Muscle layer of colon (tissue), 2 donors: ENCODE measurements at regions not wholly inside any gene's neighbourhood (a gene's known extent, or its start where the extent isn't known, plus 50 kb on each side); places are given as distances from the start of the nearest gene placed in this dataset.

Experiments used
- H3K27ac ChIP-seq: one replicate; pipeline ENCODE4 v1.7.0; 2013; ENCODE audit warnings: low read depth, mild to moderate bottlenecking, low read length, moderate library complexity
- H3K27me3 ChIP-seq, 2 donors: one replicate each; pipeline ENCODE4 v1.7.0; 2013; ENCODE audit warnings: low read length in 2 of 2, mild to moderate bottlenecking in 2 of 2; ENCODE audit not compliant: insufficient read depth in 2 of 2, control insufficient read depth in 1 of 2
- H3K36me3 ChIP-seq: one replicate; pipeline ENCODE4 v1.7.0; 2013; ENCODE audit warnings: mild to moderate bottlenecking, low read length; ENCODE audit not compliant: insufficient read depth
- H3K4me1 ChIP-seq: one replicate; pipeline ENCODE4 v1.7.0; 2013; ENCODE audit warnings: mild to moderate bottlenecking, low read length; ENCODE audit not compliant: insufficient read depth
- H3K4me3 ChIP-seq, 2 donors: one replicate each; pipeline ENCODE4 v1.7.0; 2013; ENCODE audit warnings: low read length in 2 of 2, low read depth in 1 of 2, mild to moderate bottlenecking in 1 of 2, moderate library complexity in 1 of 2
- H3K9ac ChIP-seq: one replicate; pipeline ENCODE4 v1.7.0; 2013; ENCODE audit warnings: low read length
- H3K9me3 ChIP-seq: one replicate; pipeline ENCODE4 v1.7.0; 2013; ENCODE audit warnings: mild to moderate bottlenecking, low read length
- donor health status: abdominal sarcoma.
- donor health status: Adenocarcinoma of cecum.

DNA sequence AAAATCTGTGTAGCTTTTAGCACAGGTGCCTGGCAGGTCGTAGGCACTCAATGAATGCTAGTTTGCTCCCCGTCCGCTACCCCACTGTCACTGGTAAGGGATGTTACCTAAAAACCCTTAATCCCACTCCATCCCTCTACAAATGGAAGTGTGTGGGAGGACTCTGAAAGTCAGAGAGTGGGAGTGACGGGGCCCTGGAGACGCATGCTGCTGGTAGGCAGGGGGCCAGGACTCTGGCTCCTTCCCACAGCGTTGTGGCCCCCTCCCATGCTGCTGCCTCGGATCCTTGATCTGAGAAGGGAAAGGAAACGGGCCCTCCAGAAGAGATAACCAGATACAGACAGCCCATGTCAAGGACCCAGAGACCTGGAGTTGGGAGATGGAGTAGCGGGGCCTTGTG lies 249.3 kb downstream of the HAUS1 start:
- no peaks in the 10 kb centered on the region for H3K36me3 ChIP-seq
- no peak overlapping the region for H3K9ac ChIP-seq
- no peaks in the 10 kb centered on the region for H3K9me3 ChIP-seq
- H3K27me3 ChIP-seq, result no peaks in the 10 kb centered on the region
- H3K4me1 ChIP-seq, result peaks cover 22% of the 10 kb centered on the region
- H3K27ac ChIP-seq, result no peak overlapping the region
- H3K4me3 ChIP-seq, result no peak overlapping the region

DNA sequence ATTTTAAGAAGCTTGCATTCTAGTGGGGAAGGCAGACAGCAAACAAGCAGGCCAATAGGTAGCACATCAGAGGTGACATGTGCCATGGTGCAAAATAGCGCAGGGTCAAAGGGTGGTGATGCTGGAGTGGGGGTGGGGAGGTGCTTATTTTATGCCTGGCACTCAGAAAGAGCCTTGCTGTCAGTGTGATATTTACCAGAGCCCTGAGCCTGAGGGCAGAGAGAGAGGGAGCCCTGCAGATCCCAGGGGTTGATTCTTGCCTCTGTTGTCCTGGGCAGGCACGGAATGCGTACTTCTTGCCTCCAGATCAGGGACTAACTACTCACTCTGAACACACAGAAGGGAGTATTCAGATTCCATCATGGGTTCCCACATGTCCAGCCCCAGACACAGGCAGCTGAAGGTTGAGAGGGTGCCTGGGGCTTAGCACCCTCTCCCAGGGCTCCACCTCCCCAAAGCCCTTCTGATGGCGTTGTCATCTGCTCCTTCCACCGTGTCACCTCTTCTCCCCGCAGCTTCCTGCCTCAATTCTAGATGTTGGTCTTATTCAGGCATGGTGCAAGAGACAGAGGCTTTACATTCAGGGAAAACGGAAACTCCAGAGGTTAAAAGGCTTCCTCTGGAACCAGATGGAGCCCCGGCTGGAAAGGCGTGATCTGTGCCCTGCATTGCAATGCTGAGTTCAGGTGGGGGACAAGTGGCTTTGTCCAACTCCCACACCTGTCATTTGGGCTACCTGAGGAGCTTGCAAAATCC lies 252.3 kb downstream of the HAUS1 start:
- Histone ChIP-seq H3K4me3 (no peak overlapping the region), H3K9ac (no peak overlapping the region), H3K36me3 (no peaks in the 10 kb centered on the region), H3K4me1 (peaks cover 16% of the 10 kb centered on the region), H3K27me3 (no peaks in the 10 kb centered on the region), H3K9me3 (no peaks in the 10 kb centered on the region), H3K27ac (no peak overlapping the region)

DNA sequence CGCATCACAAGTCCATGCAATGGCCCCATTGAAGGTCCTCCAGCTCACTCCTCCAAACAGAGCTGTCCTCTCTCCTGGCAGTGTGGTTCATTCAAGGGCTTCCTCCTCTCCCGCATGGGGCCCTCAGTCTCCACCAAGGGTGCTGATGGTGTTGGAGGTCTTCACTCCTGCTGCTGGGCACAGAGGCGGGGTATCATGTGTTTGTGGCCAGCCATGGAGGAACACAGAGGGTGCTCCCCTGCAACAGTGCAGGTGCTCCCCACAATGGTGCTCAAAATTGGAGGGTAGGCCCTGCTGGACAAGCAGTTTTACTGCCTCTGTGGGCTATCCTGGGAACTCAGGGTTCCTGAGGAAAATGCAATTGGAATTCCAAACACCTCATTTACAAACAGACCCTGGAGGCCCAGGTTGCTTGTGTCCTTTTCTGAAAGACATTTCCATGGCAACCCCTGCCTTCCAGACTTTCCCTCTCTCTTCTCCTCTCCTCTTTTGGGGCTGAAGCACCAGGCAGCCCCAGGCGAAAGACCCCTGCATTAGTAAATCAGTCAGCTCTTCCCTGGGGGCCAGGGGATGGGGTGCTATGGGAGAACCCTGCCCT lies 256.0 kb downstream of the HAUS1 start:
- H3K4me3 ChIP-seq, result no peak overlapping the region
- H3K36me3 ChIP-seq, result no peaks in the 10 kb centered on the region
- H3K4me1 ChIP-seq, result peaks cover 16% of the 10 kb centered on the region
- no peaks in the 10 kb centered on the region for H3K27me3 ChIP-seq
- H3K9me3 ChIP-seq, result no peaks in the 10 kb centered on the region
- H3K27ac ChIP-seq, result no peak overlapping the region
- no peak overlapping the region for H3K9ac ChIP-seq

DNA sequence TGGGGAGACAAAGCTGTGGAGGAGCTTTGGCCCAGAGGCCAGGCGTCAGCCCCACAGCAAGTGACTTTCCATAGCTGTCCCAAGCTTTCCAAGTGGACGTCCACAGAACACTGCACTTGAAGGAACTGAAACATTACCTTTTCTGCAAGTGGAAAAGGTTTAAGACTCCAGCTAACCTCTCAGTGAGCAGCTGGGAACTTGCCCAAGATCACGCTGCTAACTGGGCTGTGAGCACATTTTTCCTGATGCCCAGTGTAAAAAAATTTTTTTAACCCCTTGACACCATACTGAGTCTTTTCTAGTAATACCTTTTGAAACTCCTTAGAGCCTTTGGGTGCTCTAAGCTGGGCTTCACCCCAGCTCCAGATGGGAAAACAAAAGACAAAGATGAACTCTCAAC lies 256.7 kb downstream of the HAUS1 start:
- peaks cover 15% of the 10 kb centered on the region for H3K4me1 ChIP-seq
- no peaks in the 10 kb centered on the region for H3K27me3 ChIP-seq
- H3K9me3 ChIP-seq, result no peaks in the 10 kb centered on the region
- H3K36me3 ChIP-seq, result no peaks in the 10 kb centered on the region
- no peak overlapping the region for H3K27ac ChIP-seq
- no peak overlapping the region for H3K9ac ChIP-seq
- no peak overlapping the region for H3K4me3 ChIP-seq

- H3K9me3 ChIP-seq, result no peaks in the 10 kb centered on the region
These were observed 258.3 kb downstream of the HAUS1 start for GRCh38 chr18:46362533-46362932.

DNA sequence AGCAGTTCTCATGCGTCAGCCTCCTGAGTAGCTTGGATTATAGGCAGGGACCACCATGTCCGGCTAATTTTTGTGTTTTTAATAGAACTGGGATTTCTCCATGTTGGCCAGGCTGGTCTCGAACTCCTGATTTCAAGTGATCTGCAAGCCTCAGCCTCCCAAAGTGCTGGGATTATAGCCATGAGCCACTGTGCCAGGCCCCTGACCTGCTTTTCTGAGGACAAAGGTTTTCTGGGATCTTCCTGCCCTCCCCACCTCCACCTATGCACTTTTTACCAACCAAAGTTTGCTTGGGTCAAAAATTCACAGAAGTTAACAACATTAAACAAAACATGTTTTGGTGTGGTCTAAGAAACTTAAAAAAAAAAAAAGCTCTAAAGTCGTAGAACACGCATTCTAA lies 259.9 kb downstream of the HAUS1 start:
- H3K4me3 ChIP-seq, result no peak overlapping the region
- H3K9me3 ChIP-seq, result no peaks in the 10 kb centered on the region
- H3K4me1 ChIP-seq, result no peaks in the 10 kb centered on the region
- H3K27me3 ChIP-seq, result no peaks in the 10 kb centered on the region
- H3K36me3 ChIP-seq, result no peaks in the 10 kb centered on the region
- H3K9ac ChIP-seq, result no peak overlapping the region
- no peak overlapping the region for H3K27ac ChIP-seq

More at GRCh38 chr18:46362533-46362932, 258.3 kb downstream of the HAUS1 start:
- H3K9ac ChIP-seq, result no peak overlapping the region
- H3K36me3 ChIP-seq, result no peaks in the 10 kb centered on the region
- H3K4me3 ChIP-seq, result no peak overlapping the region
- H3K27ac ChIP-seq, result no peak overlapping the region
- no peaks in the 10 kb centered on the region for H3K4me1 ChIP-seq
- no peaks in the 10 kb centered on the region for H3K27me3 ChIP-seq

DNA sequence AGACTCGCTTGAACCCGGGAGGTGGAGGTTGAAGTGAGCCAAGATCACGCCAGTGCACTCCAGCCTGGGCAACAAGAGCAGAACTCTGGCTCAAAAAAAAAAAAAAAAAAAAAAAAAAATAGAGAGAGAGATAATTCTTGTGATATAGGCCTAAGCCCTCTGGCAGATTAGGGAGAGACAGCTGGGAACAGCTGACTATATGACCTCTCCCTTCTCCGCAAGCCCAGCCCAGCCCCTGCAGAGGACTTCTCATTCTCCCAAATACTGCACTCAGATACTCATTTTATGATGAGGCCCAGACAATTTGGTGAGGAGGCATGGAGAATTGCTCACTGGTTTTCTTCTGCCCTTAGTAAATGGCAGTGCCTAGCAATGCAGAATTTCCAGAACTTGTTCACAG lies 262.0 kb downstream of the HAUS1 start:
- H3K36me3 ChIP-seq, result no peaks in the 10 kb centered on the region
- no peaks in the 10 kb centered on the region for H3K4me1 ChIP-seq
- H3K27me3 ChIP-seq, result no peaks in the 10 kb centered on the region
- H3K27ac ChIP-seq, result no peak overlapping the region
- no peak overlapping the region for H3K4me3 ChIP-seq
- H3K9me3 ChIP-seq, result no peaks in the 10 kb centered on the region
- no peak overlapping the region for H3K9ac ChIP-seq

- no peaks in the 10 kb centered on the region for H3K27me3 ChIP-seq
- no peaks in the 10 kb centered on the region for H3K4me1 ChIP-seq
- H3K27ac ChIP-seq, result no peak overlapping the region
- H3K9me3 ChIP-seq, result no peaks in the 10 kb centered on the region
- no peak overlapping the region for H3K9ac ChIP-seq
- H3K36me3 ChIP-seq, result no peaks in the 10 kb centered on the region
- no peak overlapping the region for H3K4me3 ChIP-seq
These were observed 262.7 kb downstream of the HAUS1 start for GRCh38 chr18:46366751-46367376.

GRCh38 chr18:46369323-46369722 lies 265.1 kb downstream of the HAUS1 start:
- Histone ChIP-seq H3K27me3 (no peaks in the 10 kb centered on the region), H3K4me1 (no peaks in the 10 kb centered on the region), H3K9ac (no peak overlapping the region), H3K9me3 (no peaks in the 10 kb centered on the region), H3K27ac (no peak overlapping the region), H3K4me3 (no peak overlapping the region), H3K36me3 (no peaks in the 10 kb centered on the region)

GRCh38 chr18:46370898-46371297 lies 266.7 kb downstream of the HAUS1 start:
- Histone ChIP-seq H3K27me3 (no peaks in the 10 kb centered on the region), H3K27ac (no peak overlapping the region), H3K9ac (no peak overlapping the region), H3K9me3 (no peaks in the 10 kb centered on the region), H3K4me3 (no peak overlapping the region), H3K36me3 (no peaks in the 10 kb centered on the region), H3K4me1 (no peaks in the 10 kb centered on the region)

DNA sequence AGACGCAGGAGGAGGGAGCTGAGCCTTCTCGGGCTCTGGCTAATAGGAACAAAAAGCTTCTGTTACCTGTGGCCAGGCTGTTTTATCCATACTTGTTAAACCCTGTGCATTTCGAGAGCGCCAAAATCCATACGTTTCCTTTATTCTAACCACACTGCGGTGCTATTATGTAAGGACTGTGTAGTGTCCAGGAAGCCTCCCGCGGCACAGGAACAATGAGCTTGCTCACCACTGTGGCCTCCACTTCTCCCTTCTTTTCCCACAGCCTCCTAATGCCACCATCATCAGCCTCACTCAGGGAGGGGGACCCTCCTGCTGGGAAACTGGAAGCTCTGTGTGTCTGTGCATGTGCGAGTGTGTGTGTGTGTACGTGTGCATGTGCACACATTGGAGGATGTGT lies 268.5 kb downstream of the HAUS1 start:
- Histone ChIP-seq H3K36me3 (no peaks in the 10 kb centered on the region), H3K9ac (no peak overlapping the region), H3K27ac (no peak overlapping the region), H3K9me3 (no peaks in the 10 kb centered on the region), H3K4me1 (no peaks in the 10 kb centered on the region), H3K27me3 (no peaks in the 10 kb centered on the region), H3K4me3 (no peak overlapping the region)
